IMR-90 (cell line): ENCODE measurements at regions not wholly inside any gene's neighbourhood (a gene's known extent, or its start where the extent isn't known, plus 50 kb on each side); places are given as distances from the start of the nearest gene placed in this dataset.

Experiments
- ATAC-seq: fragments of 200-7000 bp; cut with Tn5 transposase; 2 replicates; pipeline ENCODE4 v1.9.1; 2020; ENCODE audit warnings: low read depth, mild to moderate bottlenecking, moderate library complexity
- BruUV-seq: library from RNA; stranded (reverse); fragments of 400-500 nt; replicated peaks from 2 replicates; lab custom pipeline; 2021; lab: Mats Ljungman, UMichigan
- CTCF ChIA-PET: fragments of 300-600 bp; formaldehyde crosslinking; extraction: SDS; loops from one replicate; lab custom pipeline; 2021; ENCODE audit warnings: antibody characterized with exemption; lab: Yijun Ruan, JAX
- POLR2A ChIA-PET: fragments of 300-600 bp; sonication (Branson Sonifier 250); formaldehyde crosslinking; loops from one replicate; lab custom pipeline; 2022; ENCODE audit warnings: antibody characterized with exemption; ENCODE audit not compliant: unreplicated experiment; lab: Charles Lee
- DNase-seq: peaks from one replicate; pipeline ENCODE4 v3.0.0; 2013
- H2AFZ ChIP-seq: replicated peaks from 2 replicates; pipeline ENCODE3; 2013; ENCODE audit warnings: low read length, mild to moderate bottlenecking; ENCODE audit not compliant: poor library complexity
- H2AK5ac ChIP-seq: 2 replicates; pipeline ENCODE4 v1.6.1; 2013; ENCODE audit warnings: low read depth, low read length, inconsistent platforms
- H2AK9ac ChIP-seq: replicated peaks from 2 replicates; pipeline ENCODE3; 2013; ENCODE audit warnings: mild to moderate bottlenecking, low read depth, low read length, moderate library complexity; ENCODE audit not compliant: poor library complexity
- H2BK120ac ChIP-seq: 2 replicates; pipeline ENCODE4 v1.6.1; 2013; ENCODE audit warnings: low read depth, low read length, inconsistent platforms
- H2BK15ac ChIP-seq: 3 replicates; pipeline ENCODE4 v1.6.1; 2013; ENCODE audit warnings: low read depth, low read length, inconsistent platforms
- H2BK20ac ChIP-seq: 2 replicates; pipeline ENCODE4 v1.6.1; 2013; ENCODE audit warnings: low read depth, mild to moderate bottlenecking, inconsistent platforms, low read length, moderate library complexity
- H2BK5ac ChIP-seq: 2 replicates; pipeline ENCODE4 v1.6.1; 2013; ENCODE audit warnings: mild to moderate bottlenecking, low read depth, low read length, inconsistent platforms; ENCODE audit not compliant: poor library complexity, severe bottlenecking
- H3K14ac ChIP-seq: replicated peaks from 2 replicates; pipeline ENCODE4 v1.6.1; 2013; ENCODE audit warnings: low read depth, low read length, inconsistent platforms
- H3K18ac ChIP-seq: 2 replicates; pipeline ENCODE4 v1.6.1; 2013; ENCODE audit warnings: low read depth, low read length, control low read depth
- H3K23ac ChIP-seq: 2 replicates; pipeline ENCODE4 v1.6.1; 2013; ENCODE audit warnings: low read depth, low read length, inconsistent platforms
- H3K27ac ChIP-seq: 2 replicates; pipeline ENCODE4 v1.5.1; 2013; ENCODE audit warnings: mild to moderate bottlenecking, control low read depth, low read length; ENCODE audit not compliant: insufficient read depth
- H3K27me3 ChIP-seq: 2 replicates; pipeline ENCODE4 v1.6.1; 2013; ENCODE audit warnings: low read length; ENCODE audit not compliant: control insufficient read depth, insufficient read depth
- H3K36me3 ChIP-seq: 2 replicates; pipeline ENCODE4 v1.6.1; 2013; ENCODE audit warnings: low read length, mixed read lengths; ENCODE audit not compliant: control insufficient read depth, insufficient read depth
- H3K4ac ChIP-seq: 2 replicates; pipeline ENCODE4 v1.6.1; 2013; ENCODE audit warnings: low read depth, low read length, inconsistent platforms
- H3K4me1 ChIP-seq: 2 replicates; pipeline ENCODE4 v1.6.1; 2013; ENCODE audit warnings: low read length, mixed read lengths; ENCODE audit not compliant: control insufficient read depth, insufficient read depth
- H3K4me2 ChIP-seq: 2 replicates; pipeline ENCODE4 v1.6.1; 2013; ENCODE audit warnings: low read depth, mild to moderate bottlenecking, control low read depth, low read length, moderate library complexity
- H3K4me3 ChIP-seq: 2 replicates; pipeline ENCODE4 v1.5.1; 2013; ENCODE audit warnings: low read depth, mild to moderate bottlenecking, control low read depth, low read length, moderate library complexity; ENCODE audit not compliant: insufficient read depth
- H3K56ac ChIP-seq: 2 replicates; pipeline ENCODE4 v1.6.1; 2013; ENCODE audit warnings: low read length, inconsistent platforms; ENCODE audit not compliant: insufficient read depth; ENCODE audit errors: extremely low read depth
- H3K79me1 ChIP-seq, 2 experiments: 2 replicates each; pipeline ENCODE4 v1.6.1; 2013; ENCODE audit warnings: low read length in 2 of 2, inconsistent platforms in 1 of 2, low read depth in 1 of 2
- H3K9ac ChIP-seq: 2 replicates; pipeline ENCODE4 v1.6.1; 2013; ENCODE audit warnings: low read depth, low read length, control low read depth
- H3K9me1 ChIP-seq: 2 replicates; pipeline ENCODE4 v1.6.1; 2013; ENCODE audit warnings: low read length, inconsistent platforms; ENCODE audit not compliant: insufficient read depth
- H3K9me3 ChIP-seq: 2 replicates; pipeline ENCODE4 v1.6.1; 2013; ENCODE audit warnings: low read length; ENCODE audit not compliant: control insufficient read depth, insufficient read depth
- H4K20me1 ChIP-seq: 2 replicates; pipeline ENCODE4 v1.6.1; 2013; ENCODE audit warnings: low read length, inconsistent platforms; ENCODE audit not compliant: insufficient read depth
- H4K5ac ChIP-seq: 2 replicates; pipeline ENCODE4 v1.6.1; 2013; ENCODE audit warnings: mild to moderate bottlenecking, low read depth, low read length, control low read depth
- H4K8ac ChIP-seq, 2 experiments: 2 replicates each; pipeline ENCODE4 v1.6.1; 2013; ENCODE audit warnings: low read depth in 2 of 2, low read length in 2 of 2, control low read depth in 1 of 2, inconsistent platforms in 1 of 2
- H4K91ac ChIP-seq: 2 replicates; pipeline ENCODE4 v1.6.1; 2013; ENCODE audit warnings: low read depth, low read length, inconsistent platforms; ENCODE audit not compliant: insufficient read depth
- ELK1 ChIP-seq: fragments of 150-350 bp; IDR thresholded peaks from 2 replicates; pipeline ENCODE4 v1.6.1; 2016; ENCODE audit warnings: low read depth, mild to moderate bottlenecking, low read length, moderate library complexity, borderline replicate concordance
- MAFK ChIP-seq: IDR thresholded peaks from 2 replicates; pipeline ENCODE4 v1.6.1; 2012; ENCODE audit warnings: low read depth, low read length, improper control_type of control experiment
- WGBS, 2 experiments: methylation state at CpG; one replicate each; pipeline versions ENCODE4 v1.1.5 to v1.1.7; 2013; ENCODE audit warnings: missing lambda C conversion rate in 2 of 2; ENCODE audit not compliant: insufficient read length in 1 of 2; ENCODE audit errors: extremely low coverage in 2 of 2; 5-methylcytosine and 5-hydroxymethylcytosine counted together
- dilution Hi-C: fragments of 300-500 bp; cut with HindIII; formaldehyde crosslinking; loops from one replicate; pipeline ENCODE4 v1.14.3; 2018; ENCODE audit warnings: low sequenced_read_pairs; ENCODE audit not compliant: unreplicated experiment
- in situ Hi-C: fragments of 300-500 bp; cut with MboI; formaldehyde crosslinking; loops from 3 replicates; pipeline ENCODE4 v1.14.3; 2019; ENCODE audit warnings: low sequenced_read_pairs, inconsistent platforms, mixed read lengths
- intact Hi-C: fragments of 100-400 bp; cut with micrococcal nuclease; formaldehyde crosslinking; loops from 2 replicates; pipeline ENCODE4 v1.10.0; 2022

DNA sequence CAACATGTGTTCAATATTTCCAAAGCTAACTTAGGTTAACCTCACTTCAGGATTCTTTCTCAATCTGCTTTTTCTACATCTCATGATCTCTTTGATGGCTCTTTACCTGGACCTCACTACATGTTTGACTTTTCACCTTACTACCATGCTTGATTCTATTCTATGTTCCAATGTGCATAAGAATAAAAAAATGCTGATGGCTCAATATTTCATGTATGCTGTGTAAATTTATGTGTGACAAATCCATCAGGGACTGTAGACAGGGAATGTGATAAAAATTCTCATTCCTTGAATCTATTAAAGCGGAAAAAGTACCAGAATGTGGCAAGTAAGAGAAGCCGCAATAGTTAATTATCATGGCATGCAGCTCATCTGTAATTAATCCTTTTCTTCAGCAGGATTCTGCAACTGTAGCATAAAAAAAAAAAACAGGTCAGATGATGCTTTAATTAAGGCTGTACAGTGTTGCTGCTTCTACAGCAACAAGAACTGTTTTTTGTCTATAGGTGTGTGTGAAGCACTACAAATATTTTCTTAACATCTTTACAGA lies 276.9 kb upstream of the PRKD1 start:
- POLR2A ChIA-PET: no interaction called here
- DNase-seq: no peak
- H3K9me3 ChIP-seq: no peaks in the 10 kb centered on the region
- H2AFZ ChIP-seq: no peak overlapping the region
- H4K8ac ChIP-seq: no peak overlapping the region
- dilution Hi-C loops (no loop called here), in situ Hi-C loops (loop anchor here (25.0 kb wide), 3 partner anchors 292 to 1192 kb away; no protein-coding TSS in a partner anchor), intact Hi-C loops (no loop called here)
- no peak overlapping the region for H4K91ac ChIP-seq
- CTCF ChIA-PET: no interaction called here
- no peak overlapping the region for H2AK9ac ChIP-seq
- H3K18ac ChIP-seq: no peak overlapping the region
- no peak overlapping the region for H2BK5ac ChIP-seq
- no peak overlapping the region for H3K4me2 ChIP-seq
- no peak overlapping the region for H3K23ac ChIP-seq
- peak; percentile 53 for TF ChIP-seq MAFK
- no peak for TF ChIP-seq ELK1
- no peak overlapping the region for H4K5ac ChIP-seq
- no TSS peak for BruUV-seq
- no peak overlapping the region for H3K4ac ChIP-seq
- no peak overlapping the region for H2BK15ac ChIP-seq
- H3K9ac ChIP-seq: no peak overlapping the region
- H2BK120ac ChIP-seq: no peak overlapping the region
- H3K4me3 ChIP-seq: no peak overlapping the region
- H3K9me1 ChIP-seq: no peaks in the 10 kb centered on the region
- no peak for ATAC-seq
- no CpG with 5 or more reads among the region's 2 CpGs for WGBS, 2 experiments
- no peaks in the 10 kb centered on the region for H3K4me1 ChIP-seq
- H2AK5ac ChIP-seq: no peak overlapping the region
- no peaks in the 10 kb centered on the region for H3K79me1 ChIP-seq
- H3K56ac ChIP-seq: no peak overlapping the region
- no peak overlapping the region for H2BK20ac ChIP-seq
- no peaks in the 10 kb centered on the region for H4K20me1 ChIP-seq
- H3K36me3 ChIP-seq: no peaks in the 10 kb centered on the region
- H3K14ac ChIP-seq: no peak overlapping the region
- no peak overlapping the region for H3K27ac ChIP-seq
- H3K27me3 ChIP-seq: no peaks in the 10 kb centered on the region
